Ishikawa (cell line): ENCODE measurements at regions not wholly inside any gene's neighbourhood (a gene's known extent, or its start where the extent isn't known, plus 50 kb on each side); places are given as distances from the start of the nearest gene placed in this dataset.

Experiments used
- CEBPB ChIP-seq: IDR thresholded peaks from 2 replicates; pipeline ENCODE4 v1.6.1; 2012
- CREB1 ChIP-seq: IDR thresholded peaks from 2 replicates; pipeline ENCODE4 v1.6.1; 2012; ENCODE audit warnings: low read depth
- EGR1 ChIP-seq: IDR thresholded peaks from 2 replicates; pipeline ENCODE4 v1.6.1; 2012
- EP300 ChIP-seq: IDR thresholded peaks from 2 replicates; pipeline ENCODE4 v1.6.1; 2012; ENCODE audit warnings: borderline replicate concordance
- FOXM1 ChIP-seq: IDR thresholded peaks from 2 replicates; pipeline ENCODE4 v1.6.1; 2012; ENCODE audit warnings: low read depth, borderline replicate concordance
- MAX ChIP-seq: IDR thresholded peaks from 2 replicates; pipeline ENCODE4 v1.6.1; 2012
- NFIC ChIP-seq: IDR thresholded peaks from 2 replicates; pipeline ENCODE4 v1.6.1; 2012
- RAD21 ChIP-seq: IDR thresholded peaks from 2 replicates; pipeline ENCODE4 v1.6.1; 2012; ENCODE audit warnings: low read depth
- TAF1 ChIP-seq: IDR thresholded peaks from 2 replicates; pipeline ENCODE4 v1.6.1; 2012; ENCODE audit warnings: low read depth, mild to moderate bottlenecking
- TCF12 ChIP-seq: IDR thresholded peaks from 2 replicates; pipeline ENCODE4 v1.6.1; 2012; ENCODE audit warnings: low read depth
- TEAD4 ChIP-seq: IDR thresholded peaks from 2 replicates; pipeline ENCODE4 v1.6.1; 2012
- YY1 ChIP-seq: IDR thresholded peaks from 2 replicates; pipeline ENCODE4 v1.6.1; 2012; ENCODE audit warnings: low read depth
- ZBTB7A ChIP-seq: IDR thresholded peaks from 2 replicates; pipeline ENCODE4 v1.6.1; 2012; ENCODE audit warnings: low read depth
- TF ChIP-seq, protein P1 (sequence below): IDR thresholded peaks from 2 replicates; pipeline ENCODE4 v1.6.1; 2012
- TF ChIP-seq, protein P2 (sequence below): IDR thresholded peaks from 2 replicates; pipeline ENCODE4 v1.6.1; 2012; ENCODE audit warnings: low read depth, mild to moderate bottlenecking

DNA sequence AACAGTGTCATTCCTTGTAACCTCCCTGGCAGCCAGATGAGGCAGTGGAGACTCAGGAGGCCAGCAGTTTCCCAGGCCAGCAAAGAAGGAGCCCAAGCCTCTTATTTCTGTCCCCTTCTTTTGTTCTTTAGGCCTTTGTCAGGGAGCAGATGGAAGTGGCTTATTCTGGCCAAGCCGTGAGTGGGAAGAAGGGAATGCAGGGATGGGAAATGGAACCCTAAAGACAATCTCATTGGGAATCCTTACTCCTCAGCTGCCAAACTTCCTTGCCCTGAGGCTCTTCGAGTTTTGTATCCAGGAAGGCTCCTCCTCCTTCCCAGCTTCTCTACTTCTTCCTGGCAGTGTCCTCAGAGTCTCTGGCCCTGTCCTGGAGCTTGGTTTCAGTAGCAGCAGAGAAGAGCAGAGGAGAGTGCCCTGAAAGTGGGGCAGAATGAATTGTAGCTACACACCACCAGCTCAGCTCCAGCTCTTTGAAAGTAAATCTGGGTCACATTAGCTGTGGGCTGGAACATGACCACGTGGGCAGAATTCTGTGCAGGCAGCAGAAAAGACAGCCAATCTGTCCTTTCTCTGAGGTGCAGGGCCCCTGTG lies 63.9 kb downstream of the NDUFS5 start:
- TF ChIP-seq, protein P1, sequence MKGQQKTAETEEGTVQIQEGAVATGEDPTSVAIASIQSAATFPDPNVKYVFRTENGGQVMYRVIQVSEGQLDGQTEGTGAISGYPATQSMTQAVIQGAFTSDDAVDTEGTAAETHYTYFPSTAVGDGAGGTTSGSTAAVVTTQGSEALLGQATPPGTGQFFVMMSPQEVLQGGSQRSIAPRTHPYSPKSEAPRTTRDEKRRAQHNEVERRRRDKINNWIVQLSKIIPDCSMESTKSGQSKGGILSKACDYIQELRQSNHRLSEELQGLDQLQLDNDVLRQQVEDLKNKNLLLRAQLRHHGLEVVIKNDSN, result peak; percentile 69
- TF ChIP-seq, protein P2, sequence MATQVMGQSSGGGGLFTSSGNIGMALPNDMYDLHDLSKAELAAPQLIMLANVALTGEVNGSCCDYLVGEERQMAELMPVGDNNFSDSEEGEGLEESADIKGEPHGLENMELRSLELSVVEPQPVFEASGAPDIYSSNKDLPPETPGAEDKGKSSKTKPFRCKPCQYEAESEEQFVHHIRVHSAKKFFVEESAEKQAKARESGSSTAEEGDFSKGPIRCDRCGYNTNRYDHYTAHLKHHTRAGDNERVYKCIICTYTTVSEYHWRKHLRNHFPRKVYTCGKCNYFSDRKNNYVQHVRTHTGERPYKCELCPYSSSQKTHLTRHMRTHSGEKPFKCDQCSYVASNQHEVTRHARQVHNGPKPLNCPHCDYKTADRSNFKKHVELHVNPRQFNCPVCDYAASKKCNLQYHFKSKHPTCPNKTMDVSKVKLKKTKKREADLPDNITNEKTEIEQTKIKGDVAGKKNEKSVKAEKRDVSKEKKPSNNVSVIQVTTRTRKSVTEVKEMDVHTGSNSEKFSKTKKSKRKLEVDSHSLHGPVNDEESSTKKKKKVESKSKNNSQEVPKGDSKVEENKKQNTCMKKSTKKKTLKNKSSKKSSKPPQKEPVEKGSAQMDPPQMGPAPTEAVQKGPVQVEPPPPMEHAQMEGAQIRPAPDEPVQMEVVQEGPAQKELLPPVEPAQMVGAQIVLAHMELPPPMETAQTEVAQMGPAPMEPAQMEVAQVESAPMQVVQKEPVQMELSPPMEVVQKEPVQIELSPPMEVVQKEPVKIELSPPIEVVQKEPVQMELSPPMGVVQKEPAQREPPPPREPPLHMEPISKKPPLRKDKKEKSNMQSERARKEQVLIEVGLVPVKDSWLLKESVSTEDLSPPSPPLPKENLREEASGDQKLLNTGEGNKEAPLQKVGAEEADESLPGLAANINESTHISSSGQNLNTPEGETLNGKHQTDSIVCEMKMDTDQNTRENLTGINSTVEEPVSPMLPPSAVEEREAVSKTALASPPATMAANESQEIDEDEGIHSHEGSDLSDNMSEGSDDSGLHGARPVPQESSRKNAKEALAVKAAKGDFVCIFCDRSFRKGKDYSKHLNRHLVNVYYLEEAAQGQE, result no peak

- TF ChIP-seq ZBTB7A (no peak), TAF1 (no peak), EGR1 (no peak), TCF12 (no peak), RAD21 (no peak), CEBPB (no peak), EP300 (no peak), CREB1 (no peak), FOXM1 (no peak), TEAD4 (no peak), YY1 (no peak), MAX (no peak), NFIC (no peak)
- TF ChIP-seq, protein P1, result no peak
These were observed 64.7 kb downstream of the NDUFS5 start for GRCh38 chr1:39090757-39091380.

- TF ChIP-seq, protein P2, result no peak
- no peak for TF ChIP-seq TAF1
- TF ChIP-seq RAD21, result peak; percentile 82
These were observed 65.9 kb downstream of the NDUFS5 start for GRCh38 chr1:39091845-39092645.

GRCh38 chr1:39094685-39095084 lies 68.5 kb downstream of the NDUFS5 start:
- no peak for TF ChIP-seq FOXM1
- no peak for TF ChIP-seq MAX
- TF ChIP-seq EP300, result no peak
- no peak for TF ChIP-seq EGR1
- TF ChIP-seq CREB1, result no peak
- TF ChIP-seq, protein P1, result no peak
- TF ChIP-seq ZBTB7A, result no peak
- TF ChIP-seq TAF1, result no peak
- no peak for TF ChIP-seq TCF12
- no peak for TF ChIP-seq YY1
- TF ChIP-seq TEAD4, result no peak
- TF ChIP-seq, protein P2, result no peak
